Calu3 (cell line): ENCODE measurements at regions not wholly inside any gene's neighbourhood (a gene's known extent, or its start where the extent isn't known, plus 50 kb on each side); places are given as distances from the start of the nearest gene placed in this dataset.

Source experiments
- BruUV-seq: library from RNA; stranded (reverse); fragments of 400-500 nt; replicated peaks from 2 replicates; lab custom pipeline; 2021; lab: Mats Ljungman, UMichigan
- CTCF ChIA-PET: fragments of 300-600 bp; sonication (Branson Sonifier 250); formaldehyde crosslinking; loops from one replicate; lab custom pipeline; 2022; ENCODE audit warnings: antibody characterized with exemption; lab: Charles Lee
- DNase-seq: peaks from one replicate; pipeline ENCODE4 v3.0.0; 2022
- H3K27ac Mint-ChIP-seq: one replicate; pipeline ENCODE4 v1.8.0; 2022; ENCODE audit warnings: mixed read lengths; ENCODE audit not compliant: unreplicated experiment
- H3K27me3 Mint-ChIP-seq: one replicate; pipeline ENCODE4 v1.8.0; 2022; ENCODE audit warnings: mixed read lengths; ENCODE audit not compliant: unreplicated experiment
- H3K36me3 Mint-ChIP-seq: one replicate; pipeline ENCODE4 v1.8.0; 2022; ENCODE audit warnings: mild to moderate bottlenecking, moderate library complexity, mixed read lengths; ENCODE audit not compliant: insufficient read depth, unreplicated experiment
- H3K4me1 Mint-ChIP-seq: one replicate; pipeline ENCODE4 v1.8.0; 2022; ENCODE audit warnings: mild to moderate bottlenecking, low read depth, mixed read lengths; ENCODE audit not compliant: unreplicated experiment
- H3K4me3 Mint-ChIP-seq: one replicate; pipeline ENCODE4 v1.8.0; 2022; ENCODE audit warnings: mild to moderate bottlenecking, low read depth, moderate library complexity, mixed read lengths; ENCODE audit not compliant: unreplicated experiment
- H3K9me3 Mint-ChIP-seq: one replicate; pipeline ENCODE4 v1.8.0; 2022; ENCODE audit warnings: low read depth, mixed read lengths; ENCODE audit not compliant: unreplicated experiment
- CTCF ChIP-seq: fragments of 200-600 bp; IDR thresholded peaks from one replicate; pipeline ENCODE4 v1.8.0; 2022; ENCODE audit warnings: antibody characterized with exemption; ENCODE audit not compliant: unreplicated experiment
- intact Hi-C: fragments of 100-400 bp; cut with micrococcal nuclease; formaldehyde crosslinking; loops from one replicate; pipeline ENCODE4 v1.10.0; 2022; ENCODE audit not compliant: unreplicated experiment

- Mint-ChIP-seq H3K36me3 (no peaks in the 10 kb centered on the region), H3K27me3 (no peaks in the 10 kb centered on the region)
- intact Hi-C loops: no loop called here
Measured at GRCh38 chr2:164351536-164351935, 269.7 kb downstream of the GRB14 start.

GRCh38 chr2:164335947-164336346, 285.3 kb downstream of the GRB14 start:
- Mint-ChIP-seq H3K36me3 (no peaks in the 10 kb centered on the region), H3K4me1 (no peaks in the 10 kb centered on the region), H3K4me3 (no peak overlapping the region), H3K27me3 (no peaks in the 10 kb centered on the region), H3K9me3 (peaks cover 7% of the 10 kb centered on the region), H3K27ac (no peak overlapping the region)
- DNase-seq: no peak
- TF ChIP-seq CTCF: no peak
- intact Hi-C loops: no loop called here
- no TSS peak for BruUV-seq
- CTCF ChIA-PET: no interaction called here

More at GRCh38 chr2:164351536-164351935, 269.7 kb downstream of the GRB14 start:
- H3K27ac Mint-ChIP-seq: no peak overlapping the region
- H3K4me1 Mint-ChIP-seq: no peaks in the 10 kb centered on the region
- DNase-seq: no peak
- no peak overlapping the region for H3K4me3 Mint-ChIP-seq
- TF ChIP-seq CTCF: no peak
- no peaks in the 10 kb centered on the region for H3K9me3 Mint-ChIP-seq
- BruUV-seq: no TSS peak
- CTCF ChIA-PET: no interaction called here

GRCh38 chr2:164335128-164335527, 286.2 kb downstream of the GRB14 start:
- no TSS peak for BruUV-seq
- Mint-ChIP-seq H3K27ac (no peak overlapping the region), H3K9me3 (peaks cover 7% of the 10 kb centered on the region), H3K27me3 (no peaks in the 10 kb centered on the region), H3K4me1 (no peaks in the 10 kb centered on the region), H3K36me3 (no peaks in the 10 kb centered on the region), H3K4me3 (no peak overlapping the region)
- CTCF ChIA-PET: no interaction called here
- no peak for TF ChIP-seq CTCF
- intact Hi-C loops: no loop called here
- DNase-seq: no peak

- Mint-ChIP-seq H3K4me1 (no peaks in the 10 kb centered on the region), H3K27me3 (no peaks in the 10 kb centered on the region), H3K4me3 (no peak overlapping the region), H3K27ac (no peak overlapping the region), H3K36me3 (no peaks in the 10 kb centered on the region), H3K9me3 (no peaks in the 10 kb centered on the region)
- BruUV-seq: no TSS peak
- DNase-seq: no peak
- CTCF ChIA-PET: no interaction called here
- intact Hi-C loops: no loop called here
- TF ChIP-seq CTCF: no peak
Measured at GRCh38 chr2:164328310-164328709, 293.0 kb downstream of the GRB14 start.

- intact Hi-C loops: no loop called here
- DNase-seq: no peak
- Mint-ChIP-seq H3K36me3 (no peaks in the 10 kb centered on the region), H3K9me3 (no peaks in the 10 kb centered on the region), H3K27me3 (no peaks in the 10 kb centered on the region), H3K27ac (no peak overlapping the region), H3K4me1 (no peaks in the 10 kb centered on the region), H3K4me3 (no peak overlapping the region)
- no peak for TF ChIP-seq CTCF
- CTCF ChIA-PET: no interaction called here
- no TSS peak for BruUV-seq
Measured at GRCh38 chr2:164323978-164324377, 297.3 kb downstream of the GRB14 start.
